ENCODE measurements at regions not wholly inside any gene's neighbourhood (a gene's known extent, or its start where the extent isn't known, plus 50 kb on each side); places are given as distances from the start of the nearest gene placed in this dataset.

GRCh38 chr10:128612631-128613030, 486.4 kb upstream of the MKI67 start:
- TF ChIP-seq, protein P1, sequence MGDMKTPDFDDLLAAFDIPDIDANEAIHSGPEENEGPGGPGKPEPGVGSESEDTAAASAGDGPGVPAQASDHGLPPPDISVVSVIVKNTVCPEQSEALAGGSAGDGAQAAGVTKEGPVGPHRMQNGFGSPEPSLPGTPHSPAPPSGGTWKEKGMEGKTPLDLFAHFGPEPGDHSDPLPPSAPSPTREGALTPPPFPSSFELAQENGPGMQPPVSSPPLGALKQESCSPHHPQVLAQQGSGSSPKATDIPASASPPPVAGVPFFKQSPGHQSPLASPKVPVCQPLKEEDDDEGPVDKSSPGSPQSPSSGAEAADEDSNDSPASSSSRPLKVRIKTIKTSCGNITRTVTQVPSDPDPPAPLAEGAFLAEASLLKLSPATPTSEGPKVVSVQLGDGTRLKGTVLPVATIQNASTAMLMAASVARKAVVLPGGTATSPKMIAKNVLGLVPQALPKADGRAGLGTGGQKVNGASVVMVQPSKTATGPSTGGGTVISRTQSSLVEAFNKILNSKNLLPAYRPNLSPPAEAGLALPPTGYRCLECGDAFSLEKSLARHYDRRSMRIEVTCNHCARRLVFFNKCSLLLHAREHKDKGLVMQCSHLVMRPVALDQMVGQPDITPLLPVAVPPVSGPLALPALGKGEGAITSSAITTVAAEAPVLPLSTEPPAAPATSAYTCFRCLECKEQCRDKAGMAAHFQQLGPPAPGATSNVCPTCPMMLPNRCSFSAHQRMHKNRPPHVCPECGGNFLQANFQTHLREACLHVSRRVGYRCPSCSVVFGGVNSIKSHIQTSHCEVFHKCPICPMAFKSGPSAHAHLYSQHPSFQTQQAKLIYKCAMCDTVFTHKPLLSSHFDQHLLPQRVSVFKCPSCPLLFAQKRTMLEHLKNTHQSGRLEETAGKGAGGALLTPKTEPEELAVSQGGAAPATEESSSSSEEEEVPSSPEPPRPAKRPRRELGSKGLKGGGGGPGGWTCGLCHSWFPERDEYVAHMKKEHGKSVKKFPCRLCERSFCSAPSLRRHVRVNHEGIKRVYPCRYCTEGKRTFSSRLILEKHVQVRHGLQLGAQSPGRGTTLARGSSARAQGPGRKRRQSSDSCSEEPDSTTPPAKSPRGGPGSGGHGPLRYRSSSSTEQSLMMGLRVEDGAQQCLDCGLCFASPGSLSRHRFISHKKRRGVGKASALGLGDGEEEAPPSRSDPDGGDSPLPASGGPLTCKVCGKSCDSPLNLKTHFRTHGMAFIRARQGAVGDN (CRISPR knock-in tag; IDR thresholded peaks at IDR 0.05): no peak
- TF ChIP-seq ONECUT2 (CRISPR knock-in tag; IDR thresholded peaks at IDR 0.05) (no peak), CTCF (CRISPR knock-in tag; IDR thresholded peaks at IDR 0.05) (no peak), KDM1A (CRISPR knock-in tag; IDR thresholded peaks at IDR 0.05) (no peak), EZH2 (conservative IDR thresholded peaks at IDR 0.05; ENCODE audit: low read depth, low read length) (no peak), GABPA (IDR thresholded peaks at IDR 0.05; ENCODE audit: low read depth, low read length) (no peak), GABPA (CRISPR knock-in tag; IDR thresholded peaks at IDR 0.05; ENCODE audit: low read depth) (no peak), REPIN1 (CRISPR knock-in tag; IDR thresholded peaks at IDR 0.05; ENCODE audit: borderline replicate concordance, low read depth) (no peak), IRF2 (CRISPR knock-in tag; IDR thresholded peaks at IDR 0.05) (no peak), FIP1L1 (IDR thresholded peaks at IDR 0.05; ENCODE audit: borderline replicate concordance, insufficient read depth, low read depth, low read length) (no peak), HNRNPUL1 (IDR thresholded peaks at IDR 0.05; ENCODE audit: low read depth, low read length) (no peak), HNRNPH1 (optimal IDR thresholded peaks at IDR 0.05; ENCODE audit: low read depth, low read length) (no peak), ZNF550 (CRISPR knock-in tag; IDR thresholded peaks at IDR 0.05; ENCODE audit: borderline replicate concordance) (no peak), POLR2G (IDR thresholded peaks at IDR 0.05; ENCODE audit: low read depth, low read length) (no peak)
- TF ChIP-seq, protein P2, sequence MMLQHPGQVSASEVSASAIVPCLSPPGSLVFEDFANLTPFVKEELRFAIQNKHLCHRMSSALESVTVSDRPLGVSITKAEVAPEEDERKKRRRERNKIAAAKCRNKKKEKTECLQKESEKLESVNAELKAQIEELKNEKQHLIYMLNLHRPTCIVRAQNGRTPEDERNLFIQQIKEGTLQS (CRISPR knock-in tag; IDR thresholded peaks at IDR 0.05): no peak

Data from HepG2 (cell line).